Ovary (tissue), 7 donors: ENCODE measurements at regions not wholly inside any gene's neighbourhood (a gene's known extent, or its start where the extent isn't known, plus 50 kb on each side); places are given as distances from the start of the nearest gene placed in this dataset. TPM values are rescaled to one million over a fixed set of nuclear protein-coding genes. Genes with fewer than 3 reads are reported as not detected.

Experiments used
- DNase-seq, 5 donors: peaks; one replicate each; pipeline ENCODE4 v3.0.0-alpha.2; 2019 to 2020
- H3K27ac ChIP-seq, 2 donors: fragments of 200-600 bp; one replicate each; pipeline versions ENCODE4 v1.5.1 to v1.8.0; 2019 to 2022
- H3K27me3 ChIP-seq: fragments of 200-600 bp; one replicate; pipeline ENCODE4 v1.8.0; 2022
- H3K36me3 ChIP-seq: fragments of 200-600 bp; sonication (generic); one replicate; pipeline ENCODE4 v1.5.1; 2019
- H3K4me1 ChIP-seq: one replicate; pipeline ENCODE4 v1.8.1; 2013; ENCODE audit warnings: mild to moderate bottlenecking, moderate library complexity; ENCODE audit not compliant: insufficient read depth
- H3K4me3 ChIP-seq: fragments of 200-600 bp; sonication (generic); one replicate; pipeline ENCODE4 v1.5.1; 2017
- H3K9me3 ChIP-seq, 2 donors: fragments of 200-600 bp in 1 of 2; sonication (generic) in 1 of 2; one replicate each; pipeline versions ENCODE4 v1.5.1 to v1.8.1; 2013 to 2019; ENCODE audit warnings: mild to moderate bottlenecking in 1 of 2, moderate library complexity in 1 of 2
- CTCF ChIP-seq, 3 donors: fragments of 450-650 bp in 2 of 3; fragments of 200-600 bp in 1 of 3; IDR thresholded peaks; one replicate each; pipeline versions ENCODE4 v1.5.1 to v1.8.0; 2016 to 2022; ENCODE audit warnings: antibody characterized with exemption in 3 of 3, mild to moderate bottlenecking in 1 of 3
- EP300 ChIP-seq: sonication (generic); formaldehyde crosslinking; IDR thresholded peaks from one replicate; pipeline ENCODE4 v1.6.1; 2017; ENCODE audit warnings: antibody characterized with exemption
- POLR2A ChIP-seq: fragments of 450-650 bp; IDR thresholded peaks from one replicate; pipeline ENCODE4 v1.6.1; 2017; ENCODE audit warnings: antibody characterized with exemption, mild to moderate bottlenecking, moderate library complexity
- WGBS, 3 donors: extraction: QIAGEN DNeasy Blood & Tissue Kit in 1 of 3; methylation state at CpG; one replicate each; pipeline versions ENCODE4 v1.1.5 to v1.1.7; 2013 to 2017; 5-methylcytosine and 5-hydroxymethylcytosine counted together
- intact Hi-C, 4 donors: fragments of 100-400 bp; cut with DNase I; formaldehyde crosslinking; loops; one replicate each; pipeline versions ENCODE4 v1.11.0 to v1.15.1; 2022 to 2023
- small RNA-seq: library from RNA; depleted of rRNA; stranded (forward); fragments of <200 nt; gene quantifications from one replicate; pipeline ENCODE3, GENCODE V24; 2016
- donor health status: DM: no; HTN: no; CAD: no; lungs with moderate emphysema.
- donor health status: DM: no; HTN: no; CAD: no.
- donor health status: Bipolar disorder and iron deficiency.
- donor health status: DM: no; HTN: no; CAD: no.
- donor health status: DM: yes; HTN: yes; CAD: no.

GRCh38 chr3:150023239-150023636 lies 52.5 kb upstream of the PFN2 start:
- no peak overlapping the region for H3K4me3 ChIP-seq
- H3K36me3 ChIP-seq = no peaks in the 10 kb centered on the region
- TF ChIP-seq EP300 (no peak), POLR2A (no peak), CTCF (IDR thresholded peaks at IDR 0.05) (no peak)
- H3K27me3 ChIP-seq = no peaks in the 10 kb centered on the region
- intact Hi-C loops = no loop called here
- WGBS, 3 donors = 85 to 89% (median 89%) methylated on average over 1 of the region's 1 CpG
- H3K27ac ChIP-seq = no peak overlapping the region
- H3K9me3 ChIP-seq = no peaks in the 10 kb centered on the region
- H3K4me1 ChIP-seq = no peaks in the 10 kb centered on the region
- no peak for DNase-seq

- 82 to 87% (median 87%) methylated on average over 8 to 9 of the region's 9 CpGs for WGBS, 3 donors
- TF ChIP-seq EP300 (no peak), CTCF (IDR thresholded peaks at IDR 0.05) (no peak), POLR2A (no peak)
- intact Hi-C loops = no loop called here
Measured at GRCh38 chr3:150022381-150023238, 51.9 kb upstream of the PFN2 start.

GRCh38 chr3:150020527-150020926 lies 49.8 kb upstream of the PFN2 start:
- Histone ChIP-seq H3K36me3 (no peaks in the 10 kb centered on the region), H3K4me3 (no peak overlapping the region), H3K9me3 (no peaks in the 10 kb centered on the region), H3K27ac (no peak overlapping the region), H3K27me3 (no peaks in the 10 kb centered on the region), H3K4me1 (no peaks in the 10 kb centered on the region)
- intact Hi-C loops = no loop called here
- no peak for DNase-seq
- TF ChIP-seq EP300 (no peak), POLR2A (no peak), CTCF (IDR thresholded peaks at IDR 0.05) (no peak)
- WGBS, 3 donors = 96 to 97% (median 97%) methylated on average over 1 of the region's 1 CpG

More at GRCh38 chr3:150022381-150023238, 51.9 kb upstream of the PFN2 start:
- no peak for DNase-seq
- Histone ChIP-seq H3K9me3 (no peaks in the 10 kb centered on the region), H3K4me1 (no peaks in the 10 kb centered on the region), H3K36me3 (no peaks in the 10 kb centered on the region), H3K27ac (no peak overlapping the region), H3K27me3 (no peaks in the 10 kb centered on the region), H3K4me3 (no peak overlapping the region)

Small RNAs in the stretch of these regions (small RNA-seq; reads per million reads assigned to genes)
- gene RF00004 (not detected), gene RPL32P9 (not detected)
